ENCODE measurements at regions not wholly inside any gene's neighbourhood (a gene's known extent, or its start where the extent isn't known, plus 50 kb on each side); places are given as distances from the start of the nearest gene placed in this dataset.
A peak's percentile ranks its signal among the peaks of the same experiment; 100 is the strongest.

- Histone ChIP-seq H3K4me2 (ENCODE audit: insufficient read depth, low read length) (no peak overlapping the region), H3K27me3 (ENCODE audit: control insufficient read depth in 2 of 2, insufficient read depth in 2 of 2, low read length in 2 of 2) (no peaks in the 10 kb centered on the region), H3K79me2 (ENCODE audit: control insufficient read depth, insufficient read depth, low read length) (no peaks in the 10 kb centered on the region), H2AFZ (ENCODE audit: low read depth, low read length) (no peak overlapping the region), H3K4me1 (replicated peaks in 1 of 2; ENCODE audit: control insufficient read depth in 2 of 2, insufficient read depth in 2 of 2, low read length in 2 of 2) (no peaks in the 10 kb centered on the region), H3K36me3 (ENCODE audit: control insufficient read depth, insufficient read depth, low read length) (no peaks in the 10 kb centered on the region), H3K9me3 (replicated peaks; ENCODE audit: control insufficient read depth, insufficient read depth, low read depth, low read length) (no peaks in the 10 kb centered on the region), H3K4me3 (no peak overlapping the region), H3K27ac (ENCODE audit: extremely low read depth, low read depth, low read length) (no peak overlapping the region), H3K9me1 (ENCODE audit: control insufficient read depth, insufficient read depth, low read length) (no peaks in the 10 kb centered on the region), H4K20me1 (replicated peaks; ENCODE audit: control insufficient read depth, insufficient read depth, low read length) (no peaks in the 10 kb centered on the region), H3K9ac (ENCODE audit: insufficient read depth in 1 of 2, low read depth in 2 of 2, low read length in 2 of 2) (no peak overlapping the region)
- ChIA-PET CTCF (ENCODE audit: low intra/inter-chr PET ratio) (no interaction called here), POLR2A (no interaction called here)
- no TSS peak for BruUV-seq (replicated peaks)
- FAIRE-seq (no peak), ATAC-seq (no peak), DNase-seq (ENCODE audit: extremely low read depth in 1 of 4, low spot score in 3 of 4) (no peak)
- intact Hi-C loops (cut with micrococcal nuclease) (no loop called here), in situ Hi-C loops (cut with MboI) (no loop called here)
- WGBS (ENCODE audit: insufficient coverage, low coverage, missing lambda C conversion rate), result 0% methylated on average over 1 of the region's 1 CpG
- TF ChIP-seq TFE3 (CRISPR knock-in tag; IDR thresholded peaks at IDR 0.05), result peak; percentile 65
- TF ChIP-seq FOXP1 (CRISPR knock-in tag; IDR thresholded peaks at IDR 0.05), result no peak
Measured at GRCh38 chr6:120108061-120108795, 758.7 kb upstream of the MAN1A1 start.

- H3K9me1 ChIP-seq (ENCODE audit: control insufficient read depth, insufficient read depth, low read length), result no peaks in the 10 kb centered on the region
- no peaks in the 10 kb centered on the region for H3K9me3 ChIP-seq (replicated peaks; ENCODE audit: control insufficient read depth, insufficient read depth, low read depth, low read length)
- CTCF ChIA-PET (ENCODE audit: low intra/inter-chr PET ratio), result no interaction called here
- no peak for ATAC-seq
- in situ Hi-C loops (cut with MboI), result no loop called here
- no peaks in the 10 kb centered on the region for H4K20me1 ChIP-seq (replicated peaks; ENCODE audit: control insufficient read depth, insufficient read depth, low read length)
- H3K9ac ChIP-seq (ENCODE audit: insufficient read depth in 1 of 2, low read depth in 2 of 2, low read length in 2 of 2), result no peak overlapping the region
- intact Hi-C loops (cut with micrococcal nuclease), result no loop called here
- H3K4me1 ChIP-seq (replicated peaks in 1 of 2; ENCODE audit: control insufficient read depth in 2 of 2, insufficient read depth in 2 of 2, low read length in 2 of 2), result no peaks in the 10 kb centered on the region
- DNase-seq (ENCODE audit: extremely low read depth in 1 of 4, low spot score in 3 of 4), result no peak
- POLR2A ChIA-PET, result no interaction called here
- H3K79me2 ChIP-seq (ENCODE audit: control insufficient read depth, insufficient read depth, low read length), result no peaks in the 10 kb centered on the region
- no peak overlapping the region for H2AFZ ChIP-seq (ENCODE audit: low read depth, low read length)
- no peaks in the 10 kb centered on the region for H3K36me3 ChIP-seq (ENCODE audit: control insufficient read depth, insufficient read depth, low read length)
- no peak for FAIRE-seq
- no peaks in the 10 kb centered on the region for H3K27me3 ChIP-seq (ENCODE audit: control insufficient read depth in 2 of 2, insufficient read depth in 2 of 2, low read length in 2 of 2)
- BruUV-seq (replicated peaks), result no TSS peak
- no peak overlapping the region for H3K4me3 ChIP-seq
- no peak overlapping the region for H3K4me2 ChIP-seq (ENCODE audit: insufficient read depth, low read length)
- H3K27ac ChIP-seq (ENCODE audit: extremely low read depth, low read depth, low read length), result no peak overlapping the region
- TF ChIP-seq ZBTB40 (IDR thresholded peaks at IDR 0.05) (0 out of 2 replicates have a peak, but pooled peaks have one; percentile 38), ZBTB40 (CRISPR knock-in tag; IDR thresholded peaks at IDR 0.05) (no peak)
Measured at GRCh38 chr6:120103618-120104017, 754.1 kb upstream of the MAN1A1 start.
